RWPE2 (cell line): ENCODE measurements at regions not wholly inside any gene's neighbourhood (a gene's known extent, or its start where the extent isn't known, plus 50 kb on each side); places are given as distances from the start of the nearest gene placed in this dataset.

Experiments used
- ATAC-seq: fragments of 200-7000 bp; cut with Tn5 transposase; 3 replicates; pipeline ENCODE4 v1.9.1; 2021; ENCODE audit warnings: low read depth
- DNase-seq: peaks from one replicate; pipeline ENCODE4 v3.0.0-alpha.2; 2020; ENCODE audit warnings: low spot score
- H3K27ac ChIP-seq: fragments of 450-650 bp; 2 replicates; pipeline ENCODE4 v1.5.1; 2017; ENCODE audit warnings: mild to moderate bottlenecking; ENCODE audit not compliant: poor library complexity, severe bottlenecking
- H3K27me3 ChIP-seq: fragments of 250-450 bp; sonication (Bioruptor Pico); 2 replicates; pipeline ENCODE4 v1.5.1; 2021; ENCODE audit warnings: mild to moderate bottlenecking, moderate library complexity; ENCODE audit not compliant: insufficient read depth, poor library complexity, severe bottlenecking
- H3K36me3 ChIP-seq: fragments of 250-450 bp; sonication (Bioruptor Pico); 2 replicates; pipeline ENCODE4 v1.5.1; 2020; ENCODE audit warnings: low read depth, mild to moderate bottlenecking, moderate library complexity
- H3K4me1 ChIP-seq: fragments of 250-450 bp; sonication (Bioruptor Pico); 2 replicates; pipeline ENCODE4 v1.5.1; 2021; ENCODE audit warnings: mild to moderate bottlenecking, moderate library complexity; ENCODE audit not compliant: insufficient read depth, poor library complexity, severe bottlenecking
- H3K4me3 ChIP-seq: fragments of 250-450 bp; sonication (Bioruptor Pico); 2 replicates; pipeline ENCODE4 v1.5.1; 2021; ENCODE audit warnings: mild to moderate bottlenecking, moderate library complexity; ENCODE audit not compliant: severe bottlenecking
- H3K9me3 ChIP-seq: fragments of 250-450 bp; sonication (Bioruptor Pico); 2 replicates; pipeline ENCODE4 v1.5.1; 2021; ENCODE audit warnings: mild to moderate bottlenecking, moderate library complexity; ENCODE audit not compliant: severe bottlenecking
- TF ChIP-seq, protein P1 (sequence below): fragments of 450-650 bp; IDR thresholded peaks from one replicate; pipeline ENCODE4 v1.5.1; 2017; ENCODE audit warnings: mild to moderate bottlenecking, moderate library complexity; ENCODE audit not compliant: poor library complexity, severe bottlenecking

DNA sequence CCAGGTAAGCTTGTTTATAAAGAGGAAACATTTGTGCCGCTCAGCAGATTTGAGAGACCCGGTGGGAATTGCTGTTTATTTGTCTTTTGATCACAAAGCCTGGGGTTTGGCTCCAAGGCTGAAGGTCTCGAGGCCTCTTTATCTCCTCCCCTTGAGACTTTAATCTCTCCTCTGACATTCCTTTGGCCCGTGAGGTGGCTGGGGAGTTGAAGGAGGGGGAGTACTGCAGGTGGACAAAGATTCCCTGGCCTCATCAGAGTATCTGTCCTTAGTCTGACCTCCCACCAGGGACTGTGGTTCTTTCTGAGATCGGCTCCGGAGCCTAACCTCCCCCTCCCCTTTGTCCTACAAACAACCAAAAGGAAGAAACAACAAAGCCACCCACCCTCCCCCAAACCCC, 216.5 kb downstream of the MID1IP1 start:
- no peak for DNase-seq
- TF ChIP-seq, protein P1, sequence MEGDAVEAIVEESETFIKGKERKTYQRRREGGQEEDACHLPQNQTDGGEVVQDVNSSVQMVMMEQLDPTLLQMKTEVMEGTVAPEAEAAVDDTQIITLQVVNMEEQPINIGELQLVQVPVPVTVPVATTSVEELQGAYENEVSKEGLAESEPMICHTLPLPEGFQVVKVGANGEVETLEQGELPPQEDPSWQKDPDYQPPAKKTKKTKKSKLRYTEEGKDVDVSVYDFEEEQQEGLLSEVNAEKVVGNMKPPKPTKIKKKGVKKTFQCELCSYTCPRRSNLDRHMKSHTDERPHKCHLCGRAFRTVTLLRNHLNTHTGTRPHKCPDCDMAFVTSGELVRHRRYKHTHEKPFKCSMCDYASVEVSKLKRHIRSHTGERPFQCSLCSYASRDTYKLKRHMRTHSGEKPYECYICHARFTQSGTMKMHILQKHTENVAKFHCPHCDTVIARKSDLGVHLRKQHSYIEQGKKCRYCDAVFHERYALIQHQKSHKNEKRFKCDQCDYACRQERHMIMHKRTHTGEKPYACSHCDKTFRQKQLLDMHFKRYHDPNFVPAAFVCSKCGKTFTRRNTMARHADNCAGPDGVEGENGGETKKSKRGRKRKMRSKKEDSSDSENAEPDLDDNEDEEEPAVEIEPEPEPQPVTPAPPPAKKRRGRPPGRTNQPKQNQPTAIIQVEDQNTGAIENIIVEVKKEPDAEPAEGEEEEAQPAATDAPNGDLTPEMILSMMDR: no peak
- no peaks in the 10 kb centered on the region for H3K36me3 ChIP-seq

GRCh38 chrX:39018541-39018940, 217.3 kb downstream of the MID1IP1 start:
- H3K27ac ChIP-seq: no peak overlapping the region
- H3K4me3 ChIP-seq: no peak overlapping the region
- TF ChIP-seq, protein P1: no peak

More for the DNA sequence above, 216.5 kb downstream of the MID1IP1 start:
- Histone ChIP-seq H3K4me1 (no peaks in the 10 kb centered on the region), H3K27ac (no peak overlapping the region), H3K27me3 (no peaks in the 10 kb centered on the region), H3K4me3 (no peak overlapping the region), H3K9me3 (no peaks in the 10 kb centered on the region)
- ATAC-seq: no peak

GRCh38 chrX:39019056-39019455, 217.8 kb downstream of the MID1IP1 start:
- DNase-seq: no peak
- no peak overlapping the region for H3K27ac ChIP-seq
- no peaks in the 10 kb centered on the region for H3K36me3 ChIP-seq
- H3K4me3 ChIP-seq: no peak overlapping the region
- TF ChIP-seq, protein P1: no peak
- H3K4me1 ChIP-seq: no peaks in the 10 kb centered on the region
- H3K27me3 ChIP-seq: no peaks in the 10 kb centered on the region
- no peaks in the 10 kb centered on the region for H3K9me3 ChIP-seq
- ATAC-seq: no peak

More at GRCh38 chrX:39018541-39018940, 217.3 kb downstream of the MID1IP1 start:
- Histone ChIP-seq H3K4me1 (no peaks in the 10 kb centered on the region), H3K36me3 (no peaks in the 10 kb centered on the region), H3K27me3 (no peaks in the 10 kb centered on the region), H3K9me3 (no peaks in the 10 kb centered on the region)
- ATAC-seq (no peak), DNase-seq (no peak)

DNA sequence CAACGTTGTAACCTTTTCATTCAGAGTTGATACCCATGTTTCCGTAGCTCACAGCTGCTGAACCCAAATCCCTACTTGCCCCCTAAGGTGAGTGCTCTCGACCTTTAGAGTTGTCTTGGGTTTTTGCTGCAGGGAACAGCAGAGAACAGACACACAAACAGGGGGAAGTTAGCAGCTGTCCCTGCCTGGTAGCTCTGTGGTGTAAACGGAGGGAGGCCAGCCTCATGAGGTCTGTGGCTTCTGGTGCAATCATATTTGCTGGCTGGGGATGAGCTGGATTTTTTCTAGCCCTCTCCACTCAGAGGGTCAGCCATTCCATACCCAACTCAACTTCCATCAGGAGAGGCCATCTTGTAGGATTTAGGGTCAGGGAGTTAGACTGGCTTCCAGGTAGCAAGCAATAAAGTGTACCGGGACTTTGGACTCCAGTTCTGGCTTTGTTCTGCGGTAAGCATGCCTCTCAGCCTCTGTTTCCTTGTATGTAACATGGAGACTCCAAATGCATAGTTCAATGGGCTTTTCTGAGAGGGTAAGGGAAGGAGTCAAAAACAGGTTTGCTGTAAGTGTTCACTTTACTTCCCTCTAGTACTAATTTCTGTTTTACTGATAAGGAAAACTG, 218.9 kb downstream of the MID1IP1 start:
- Histone ChIP-seq H3K36me3 (no peaks in the 10 kb centered on the region), H3K9me3 (no peaks in the 10 kb centered on the region), H3K4me1 (no peaks in the 10 kb centered on the region), H3K4me3 (no peak overlapping the region), H3K27me3 (no peaks in the 10 kb centered on the region), H3K27ac (no peak overlapping the region)
- ATAC-seq (no peak), DNase-seq (no peak)
- TF ChIP-seq, protein P1: no peak

- H3K4me3 ChIP-seq: no peak overlapping the region
- H3K9me3 ChIP-seq: no peaks in the 10 kb centered on the region
- DNase-seq (no peak), ATAC-seq (no peak)
- TF ChIP-seq, protein P1: no peak
- H3K36me3 ChIP-seq: no peaks in the 10 kb centered on the region
- no peak overlapping the region for H3K27ac ChIP-seq
- no peaks in the 10 kb centered on the region for H3K4me1 ChIP-seq
- no peaks in the 10 kb centered on the region for H3K27me3 ChIP-seq
These were observed 220.8 kb downstream of the MID1IP1 start for GRCh38 chrX:39022106-39022505.
